ENCODE measurements at regions not wholly inside any gene's neighbourhood (a gene's known extent, or its start where the extent isn't known, plus 50 kb on each side); places are given as distances from the start of the nearest gene placed in this dataset.

DNA sequence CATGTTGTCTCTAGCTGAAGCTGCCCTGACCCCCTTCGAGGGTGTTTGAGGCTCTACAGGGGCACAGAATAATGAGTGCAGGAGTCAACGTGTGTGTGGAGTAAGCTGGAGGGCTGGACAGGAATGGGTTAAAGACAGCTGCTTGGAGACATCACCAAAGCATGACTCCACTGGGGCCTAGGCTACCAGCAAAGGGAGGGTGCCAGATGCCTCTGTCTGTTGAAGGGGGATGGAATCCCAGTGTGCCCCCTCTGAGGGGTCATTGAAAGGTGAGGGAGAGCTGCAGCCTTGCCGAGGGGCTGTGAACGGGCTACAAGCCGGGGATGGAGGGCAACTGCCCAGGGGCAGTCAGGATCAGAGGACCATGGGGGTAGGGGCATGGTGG, 51.7 kb upstream of the PODXL start:
- no peak for TF ChIP-seq EZH2 (IDR thresholded peaks at IDR 0.05; ENCODE audit: low read length)
- TF ChIP-seq, protein P1, sequence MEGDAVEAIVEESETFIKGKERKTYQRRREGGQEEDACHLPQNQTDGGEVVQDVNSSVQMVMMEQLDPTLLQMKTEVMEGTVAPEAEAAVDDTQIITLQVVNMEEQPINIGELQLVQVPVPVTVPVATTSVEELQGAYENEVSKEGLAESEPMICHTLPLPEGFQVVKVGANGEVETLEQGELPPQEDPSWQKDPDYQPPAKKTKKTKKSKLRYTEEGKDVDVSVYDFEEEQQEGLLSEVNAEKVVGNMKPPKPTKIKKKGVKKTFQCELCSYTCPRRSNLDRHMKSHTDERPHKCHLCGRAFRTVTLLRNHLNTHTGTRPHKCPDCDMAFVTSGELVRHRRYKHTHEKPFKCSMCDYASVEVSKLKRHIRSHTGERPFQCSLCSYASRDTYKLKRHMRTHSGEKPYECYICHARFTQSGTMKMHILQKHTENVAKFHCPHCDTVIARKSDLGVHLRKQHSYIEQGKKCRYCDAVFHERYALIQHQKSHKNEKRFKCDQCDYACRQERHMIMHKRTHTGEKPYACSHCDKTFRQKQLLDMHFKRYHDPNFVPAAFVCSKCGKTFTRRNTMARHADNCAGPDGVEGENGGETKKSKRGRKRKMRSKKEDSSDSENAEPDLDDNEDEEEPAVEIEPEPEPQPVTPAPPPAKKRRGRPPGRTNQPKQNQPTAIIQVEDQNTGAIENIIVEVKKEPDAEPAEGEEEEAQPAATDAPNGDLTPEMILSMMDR (optimal IDR thresholded peaks at IDR 0.05 in 1 of 3, IDR thresholded peaks at IDR 0.05 in 1 of 3, conservative IDR thresholded peaks at IDR 0.05 in 1 of 3; ENCODE audit: extremely low read depth in 1 of 3, insufficient read depth in 2 of 3, low read length in 3 of 3), result no peak
